ENCODE measurements at regions not wholly inside any gene's neighbourhood (a gene's known extent, or its start where the extent isn't known, plus 50 kb on each side); places are given as distances from the start of the nearest gene placed in this dataset.

DNA sequence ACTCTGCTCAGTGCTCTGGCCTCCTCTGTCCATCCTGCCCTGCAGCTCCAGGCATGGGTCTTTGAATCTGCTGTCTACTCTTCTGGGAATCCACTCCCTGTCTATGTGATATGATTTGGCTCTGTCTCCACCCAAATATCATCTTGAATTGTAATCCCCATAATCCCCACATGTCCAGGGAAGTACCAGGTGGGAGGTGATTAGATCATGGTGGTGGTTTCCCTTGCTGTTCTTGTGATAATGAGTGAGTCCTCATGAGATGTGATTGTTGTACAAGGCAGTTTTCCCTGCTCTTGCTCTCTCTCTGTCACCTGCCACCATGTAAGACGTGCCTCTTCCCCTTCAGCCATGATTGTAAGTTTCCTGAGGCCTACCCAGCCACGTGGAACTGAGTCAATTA, 881.8 kb upstream of the ID2 start:
- WGBS (ENCODE audit: missing lambda C conversion rate), result 17% methylated on average over 2 of the region's 2 CpGs
- FAIRE-seq, result no peak
- no peak overlapping the region for H3K27ac ChIP-seq
- no peak overlapping the region for H3K4me3 ChIP-seq
- no peak for DNase-seq (ENCODE audit: low read depth in 1 of 2, low spot score in 1 of 2)
- TF ChIP-seq KDM5A (IDR thresholded peaks at IDR 0.05), result no peak
- no peak for TF ChIP-seq JUN (IDR thresholded peaks at IDR 0.05)
- TF ChIP-seq, protein P1, sequence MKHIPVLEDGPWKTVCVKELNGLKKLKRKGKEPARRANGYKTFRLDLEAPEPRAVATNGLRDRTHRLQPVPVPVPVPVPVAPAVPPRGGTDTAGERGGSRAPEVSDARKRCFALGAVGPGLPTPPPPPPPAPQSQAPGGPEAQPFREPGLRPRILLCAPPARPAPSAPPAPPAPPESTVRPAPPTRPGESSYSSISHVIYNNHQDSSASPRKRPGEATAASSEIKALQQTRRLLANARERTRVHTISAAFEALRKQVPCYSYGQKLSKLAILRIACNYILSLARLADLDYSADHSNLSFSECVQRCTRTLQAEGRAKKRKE (CRISPR knock-in tag; IDR thresholded peaks at IDR 0.05; ENCODE audit: low read depth), result no peak
- no peak for TF ChIP-seq FOXS1 (CRISPR knock-in tag; IDR thresholded peaks at IDR 0.05)
- TF ChIP-seq, protein P2, sequence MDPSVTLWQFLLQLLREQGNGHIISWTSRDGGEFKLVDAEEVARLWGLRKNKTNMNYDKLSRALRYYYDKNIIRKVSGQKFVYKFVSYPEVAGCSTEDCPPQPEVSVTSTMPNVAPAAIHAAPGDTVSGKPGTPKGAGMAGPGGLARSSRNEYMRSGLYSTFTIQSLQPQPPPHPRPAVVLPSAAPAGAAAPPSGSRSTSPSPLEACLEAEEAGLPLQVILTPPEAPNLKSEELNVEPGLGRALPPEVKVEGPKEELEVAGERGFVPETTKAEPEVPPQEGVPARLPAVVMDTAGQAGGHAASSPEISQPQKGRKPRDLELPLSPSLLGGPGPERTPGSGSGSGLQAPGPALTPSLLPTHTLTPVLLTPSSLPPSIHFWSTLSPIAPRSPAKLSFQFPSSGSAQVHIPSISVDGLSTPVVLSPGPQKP (IDR thresholded peaks at IDR 0.05; ENCODE audit: low read depth, low read length), result no peak
- TF ChIP-seq RAD21 (conservative IDR thresholded peaks at IDR 0.05 in 1 of 2, IDR thresholded peaks at IDR 0.05 in 1 of 2), result no peak
- no peak for TF ChIP-seq CHD2 (IDR thresholded peaks at IDR 0.05; ENCODE audit: low read length, partially characterized antibody)
- TF ChIP-seq, protein P3, sequence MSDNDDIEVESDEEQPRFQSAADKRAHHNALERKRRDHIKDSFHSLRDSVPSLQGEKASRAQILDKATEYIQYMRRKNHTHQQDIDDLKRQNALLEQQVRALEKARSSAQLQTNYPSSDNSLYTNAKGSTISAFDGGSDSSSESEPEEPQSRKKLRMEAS (IDR thresholded peaks at IDR 0.05), result no peak
- no peak for TF ChIP-seq ZC3H11A (IDR thresholded peaks at IDR 0.05)
- TF ChIP-seq FOSB (CRISPR knock-in tag; IDR thresholded peaks at IDR 0.05), result no peak
- TF ChIP-seq CEBPB (IDR thresholded peaks at IDR 0.05), result no peak
- TF ChIP-seq GATA3 (IDR thresholded peaks at IDR 0.05; ENCODE audit: borderline replicate concordance), result no peak
- TF ChIP-seq, protein P4, sequence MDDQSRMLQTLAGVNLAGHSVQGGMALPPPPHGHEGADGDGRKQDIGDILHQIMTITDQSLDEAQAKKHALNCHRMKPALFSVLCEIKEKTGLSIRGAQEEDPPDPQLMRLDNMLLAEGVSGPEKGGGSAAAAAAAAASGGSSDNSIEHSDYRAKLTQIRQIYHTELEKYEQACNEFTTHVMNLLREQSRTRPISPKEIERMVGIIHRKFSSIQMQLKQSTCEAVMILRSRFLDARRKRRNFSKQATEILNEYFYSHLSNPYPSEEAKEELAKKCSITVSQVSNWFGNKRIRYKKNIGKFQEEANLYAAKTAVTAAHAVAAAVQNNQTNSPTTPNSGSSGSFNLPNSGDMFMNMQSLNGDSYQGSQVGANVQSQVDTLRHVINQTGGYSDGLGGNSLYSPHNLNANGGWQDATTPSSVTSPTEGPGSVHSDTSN (IDR thresholded peaks at IDR 0.05), result no peak
- TF ChIP-seq CBX2 (IDR thresholded peaks at IDR 0.05; ENCODE audit: borderline replicate concordance, low read depth), result no peak
- TF ChIP-seq RNF2 (IDR thresholded peaks at IDR 0.05; ENCODE audit: borderline replicate concordance, low read depth), result no peak
- TF ChIP-seq, protein P5, sequence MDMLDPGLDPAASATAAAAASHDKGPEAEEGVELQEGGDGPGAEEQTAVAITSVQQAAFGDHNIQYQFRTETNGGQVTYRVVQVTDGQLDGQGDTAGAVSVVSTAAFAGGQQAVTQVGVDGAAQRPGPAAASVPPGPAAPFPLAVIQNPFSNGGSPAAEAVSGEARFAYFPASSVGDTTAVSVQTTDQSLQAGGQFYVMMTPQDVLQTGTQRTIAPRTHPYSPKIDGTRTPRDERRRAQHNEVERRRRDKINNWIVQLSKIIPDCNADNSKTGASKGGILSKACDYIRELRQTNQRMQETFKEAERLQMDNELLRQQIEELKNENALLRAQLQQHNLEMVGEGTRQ (IDR thresholded peaks at IDR 0.05), result no peak
- no peaks in the 10 kb centered on the region for H3K4me1 ChIP-seq
- H3K4me2 ChIP-seq, result no peak overlapping the region
- ATAC-seq, result no peak
- ChIA-PET CTCF (no interaction called here), POLR2A (no interaction called here)
- H3K9me3 ChIP-seq, result peaks cover 16% of the 10 kb centered on the region; the same call in 2 of the 3 replicates

DNA sequence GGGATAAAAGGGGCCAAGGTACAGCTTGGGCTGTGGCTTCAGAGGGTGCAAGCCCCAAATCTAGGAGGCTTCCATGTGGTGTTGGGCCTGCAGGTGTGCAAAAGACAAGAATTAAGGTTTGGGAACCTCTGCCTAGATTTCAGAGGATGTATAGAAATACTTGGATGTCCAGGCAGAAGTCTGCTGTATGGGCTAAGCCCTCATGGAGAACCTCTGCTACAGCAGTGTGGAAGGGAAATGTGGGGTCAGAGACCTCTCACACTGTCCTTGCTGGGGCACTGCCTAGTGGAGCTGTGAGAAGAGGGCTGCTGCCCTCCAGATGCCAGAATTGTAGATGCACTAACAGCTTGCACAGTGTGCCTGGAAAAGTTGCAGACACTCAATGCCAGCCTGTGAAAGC, 880.6 kb upstream of the ID2 start:
- Histone ChIP-seq H3K4me3 (no peak overlapping the region), H3K9me3 (peaks cover 16% of the 10 kb centered on the region; the same call in 2 of the 3 replicates), H3K4me2 (no peak overlapping the region), H3K4me1 (no peaks in the 10 kb centered on the region), H3K27ac (no peak overlapping the region)
- TF ChIP-seq CBX8 (IDR thresholded peaks at IDR 0.05) (no peak), SREBF2 (IDR thresholded peaks at IDR 0.05) (no peak), NFE2L2 (conservative IDR thresholded peaks at IDR 0.05; ENCODE audit: low read length) (no peak), HOXB5 (CRISPR knock-in tag; IDR thresholded peaks at IDR 0.05) (no peak), POLR2AphosphoS2 (conservative IDR thresholded peaks at IDR 0.05; ENCODE audit: low read length) (no peak), EHF (CRISPR knock-in tag; IDR thresholded peaks at IDR 0.05) (no peak)
- TF ChIP-seq, protein P6, sequence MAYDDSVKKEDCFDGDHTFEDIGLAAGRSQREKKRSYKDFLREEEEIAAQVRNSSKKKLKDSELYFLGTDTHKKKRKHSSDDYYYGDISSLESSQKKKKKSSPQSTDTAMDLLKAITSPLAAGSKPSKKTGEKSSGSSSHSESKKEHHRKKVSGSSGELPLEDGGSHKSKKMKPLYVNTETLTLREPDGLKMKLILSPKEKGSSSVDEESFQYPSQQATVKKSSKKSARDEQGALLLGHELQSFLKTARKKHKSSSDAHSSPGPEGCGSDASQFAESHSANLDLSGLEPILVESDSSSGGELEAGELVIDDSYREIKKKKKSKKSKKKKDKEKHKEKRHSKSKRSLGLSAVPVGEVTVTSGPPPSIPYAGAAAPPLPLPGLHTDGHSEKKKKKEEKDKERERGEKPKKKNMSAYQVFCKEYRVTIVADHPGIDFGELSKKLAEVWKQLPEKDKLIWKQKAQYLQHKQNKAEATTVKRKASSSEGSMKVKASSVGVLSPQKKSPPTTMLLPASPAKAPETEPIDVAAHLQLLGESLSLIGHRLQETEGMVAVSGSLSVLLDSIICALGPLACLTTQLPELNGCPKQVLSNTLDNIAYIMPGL (CRISPR knock-in tag; IDR thresholded peaks at IDR 0.05; ENCODE audit: borderline replicate concordance), result no peak
- FAIRE-seq (no peak), DNase-seq (ENCODE audit: low read depth in 1 of 2, low spot score in 1 of 2) (no peak), ATAC-seq (no peak)
- POLR2A ChIA-PET, result no interaction called here
- CTCF ChIA-PET, result no interaction called here
